CMK (cell line): ENCODE measurements at regions not wholly inside any gene's neighbourhood (a gene's known extent, or its start where the extent isn't known, plus 50 kb on each side); places are given as distances from the start of the nearest gene placed in this dataset.
"Not testable (repeated sequence)": the region's sequence is repeated elsewhere in the genome, so short reads cannot be mapped to it uniquely, and the experiment has no call there.

Experiments used
- DNase-seq: peaks from one replicate; pipeline ENCODE4 v3.0.0-alpha.2; 2010; ENCODE audit warnings: low read depth

- no peak for DNase-seq
Observed at GRCh38 chr14:34062353-34062973, 111.6 kb upstream of the EGLN3 start.

GRCh38 chr14:34060651-34060999 lies 109.8 kb upstream of the EGLN3 start:
- no peak for DNase-seq

GRCh38 chr14:34059925-34060650 lies 109.2 kb upstream of the EGLN3 start:
- DNase-seq = peak; percentile 21

- DNase-seq = no peak
Observed at GRCh38 chr14:34059037-34059924, 108.4 kb upstream of the EGLN3 start.

- no peak for DNase-seq
Observed at GRCh38 chr14:34058510-34058909, 107.6 kb upstream of the EGLN3 start.

- DNase-seq = no peak
Observed at GRCh38 chr14:34056046-34056445, 105.2 kb upstream of the EGLN3 start.

- DNase-seq = no peak
Observed at GRCh38 chr14:34055157-34055950, 104.5 kb upstream of the EGLN3 start.

- no peak for DNase-seq
Observed at GRCh38 chr14:34053666-34054065, 102.8 kb upstream of the EGLN3 start.

GRCh38 chr14:34052658-34053014 lies 101.8 kb upstream of the EGLN3 start:
- DNase-seq = no peak

GRCh38 chr14:34051966-34052657 lies 101.2 kb upstream of the EGLN3 start:
- no peak for DNase-seq

- DNase-seq = no peak
Observed at GRCh38 chr14:34050606-34051005, 99.7 kb upstream of the EGLN3 start.

GRCh38 chr14:34049790-34050189 lies 98.9 kb upstream of the EGLN3 start:
- DNase-seq = no peak

GRCh38 chr14:34049187-34049586 lies 98.3 kb upstream of the EGLN3 start:
- DNase-seq = not testable (repeated sequence)

- DNase-seq = no peak
Observed at GRCh38 chr14:34046799-34047520, 96.1 kb upstream of the EGLN3 start.

GRCh38 chr14:34044666-34045306 lies 93.9 kb upstream of the EGLN3 start:
- DNase-seq = no peak

- DNase-seq = no peak
Observed at GRCh38 chr14:34044373-34044637, 93.4 kb upstream of the EGLN3 start.

GRCh38 chr14:34043627-34044372 lies 92.9 kb upstream of the EGLN3 start:
- DNase-seq = no peak

- DNase-seq = no peak
Observed at GRCh38 chr14:34041220-34041619, 90.3 kb upstream of the EGLN3 start.

- DNase-seq = no peak
Observed at GRCh38 chr14:34040766-34041165, 89.9 kb upstream of the EGLN3 start.
